T-helper 22 cell (primary cell): ENCODE measurements at regions not wholly inside any gene's neighbourhood (a gene's known extent, or its start where the extent isn't known, plus 50 kb on each side); places are given as distances from the start of the nearest gene placed in this dataset.

Experiments
- DNase-seq: peaks from one replicate; pipeline ENCODE4 v3.0.0-alpha.2; 2020; ENCODE audit warnings: low read depth

DNA sequence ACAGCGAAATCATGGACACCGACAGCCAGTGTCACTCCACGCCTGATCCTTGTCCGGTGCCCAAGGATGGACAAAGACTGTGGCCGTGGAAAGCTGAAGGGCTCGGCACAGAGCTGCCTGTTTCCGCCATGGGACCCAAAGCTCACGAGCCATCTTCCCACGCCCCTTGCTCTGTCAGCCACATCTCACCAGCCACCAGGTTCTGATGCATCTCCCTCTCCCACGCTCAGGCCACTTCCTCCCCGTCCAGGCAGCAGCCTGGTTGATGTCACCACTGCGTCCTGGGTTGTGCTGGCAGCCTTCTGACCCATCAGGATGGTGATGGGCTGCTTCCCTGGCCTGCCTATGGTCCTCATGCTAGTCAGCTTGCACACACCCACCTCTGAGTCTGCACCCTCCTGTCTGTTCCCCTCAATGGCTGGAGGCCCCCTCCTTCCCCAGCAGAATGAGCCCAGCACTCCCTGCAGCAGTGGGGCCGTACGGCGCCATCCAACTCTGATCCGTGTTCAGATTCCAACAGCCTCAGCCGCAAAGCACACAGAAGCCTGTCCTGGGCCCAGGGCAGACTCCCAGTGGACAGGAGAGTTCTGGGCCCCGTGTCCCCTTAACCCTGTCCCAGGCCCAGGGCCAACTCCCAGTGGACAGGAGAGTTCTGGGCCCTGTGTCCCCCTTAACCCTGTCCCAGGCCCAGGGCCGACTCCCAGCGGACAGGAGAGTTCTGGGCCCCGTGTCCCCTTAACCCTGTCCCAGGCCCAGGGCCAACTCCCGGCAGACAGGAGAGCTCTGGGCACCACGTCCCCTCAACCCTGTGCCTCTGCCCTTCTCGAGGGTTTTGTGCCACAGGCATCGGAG, 259.5 kb downstream of the BRD1 start:
- DNase-seq, result no peak

DNA sequence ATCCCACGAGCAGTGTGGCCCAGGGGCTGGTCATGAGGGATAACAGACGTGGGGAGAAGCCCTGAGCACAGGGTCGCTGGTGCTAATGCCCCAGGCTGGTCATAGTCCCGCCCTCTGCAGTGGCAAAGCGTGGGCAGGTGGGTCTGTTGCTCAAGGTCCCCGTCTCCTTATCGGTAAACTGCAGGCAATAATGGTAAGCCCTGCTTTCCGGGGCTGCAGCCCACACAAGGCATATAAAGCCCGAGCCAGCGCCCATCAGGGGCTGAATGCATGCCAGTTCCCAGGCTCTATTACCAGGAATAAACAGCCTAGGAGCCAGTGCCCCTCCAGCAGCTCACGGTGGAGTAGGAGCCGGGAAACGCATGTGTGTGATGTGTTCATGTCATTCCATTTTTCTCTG, 261.0 kb downstream of the BRD1 start:
- DNase-seq, result no peak

DNA sequence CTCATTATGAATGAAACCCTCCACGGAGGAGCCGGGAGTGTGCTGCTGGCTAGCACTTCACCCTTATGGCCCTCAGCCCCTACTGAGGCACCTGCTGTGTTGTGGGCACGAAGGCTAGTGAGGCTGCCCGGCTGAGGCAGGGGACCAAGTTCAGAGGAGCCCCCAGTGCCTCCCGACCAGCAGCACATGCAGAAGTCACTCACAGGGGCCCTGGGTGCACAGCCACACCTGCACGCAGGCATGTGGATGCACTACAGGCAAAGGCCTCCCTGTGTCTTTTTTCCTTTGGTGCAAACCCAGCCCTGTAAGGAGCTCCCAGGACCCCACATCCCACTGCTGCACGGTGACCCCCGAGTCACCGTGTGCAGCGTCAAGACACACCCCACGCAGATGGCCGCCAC, 261.5 kb downstream of the BRD1 start:
- DNase-seq, result no peak

DNA sequence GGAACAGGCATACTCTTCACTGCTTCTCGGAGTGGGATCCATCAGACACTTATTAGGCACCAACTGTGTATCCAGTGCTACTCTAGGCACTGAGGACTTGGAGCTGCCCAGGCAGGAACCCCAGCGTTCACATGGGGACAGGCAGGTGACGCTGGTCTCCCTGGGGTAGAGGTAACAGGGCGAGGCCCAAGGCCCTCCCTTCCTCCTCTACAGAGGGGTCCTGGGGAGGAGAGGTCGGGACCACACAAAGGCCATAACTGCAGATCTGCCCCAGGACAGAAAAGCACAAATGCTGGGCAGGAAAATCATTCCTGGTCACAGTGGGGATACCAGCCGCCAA, 262.2 kb downstream of the BRD1 start:
- no peak for DNase-seq

DNA sequence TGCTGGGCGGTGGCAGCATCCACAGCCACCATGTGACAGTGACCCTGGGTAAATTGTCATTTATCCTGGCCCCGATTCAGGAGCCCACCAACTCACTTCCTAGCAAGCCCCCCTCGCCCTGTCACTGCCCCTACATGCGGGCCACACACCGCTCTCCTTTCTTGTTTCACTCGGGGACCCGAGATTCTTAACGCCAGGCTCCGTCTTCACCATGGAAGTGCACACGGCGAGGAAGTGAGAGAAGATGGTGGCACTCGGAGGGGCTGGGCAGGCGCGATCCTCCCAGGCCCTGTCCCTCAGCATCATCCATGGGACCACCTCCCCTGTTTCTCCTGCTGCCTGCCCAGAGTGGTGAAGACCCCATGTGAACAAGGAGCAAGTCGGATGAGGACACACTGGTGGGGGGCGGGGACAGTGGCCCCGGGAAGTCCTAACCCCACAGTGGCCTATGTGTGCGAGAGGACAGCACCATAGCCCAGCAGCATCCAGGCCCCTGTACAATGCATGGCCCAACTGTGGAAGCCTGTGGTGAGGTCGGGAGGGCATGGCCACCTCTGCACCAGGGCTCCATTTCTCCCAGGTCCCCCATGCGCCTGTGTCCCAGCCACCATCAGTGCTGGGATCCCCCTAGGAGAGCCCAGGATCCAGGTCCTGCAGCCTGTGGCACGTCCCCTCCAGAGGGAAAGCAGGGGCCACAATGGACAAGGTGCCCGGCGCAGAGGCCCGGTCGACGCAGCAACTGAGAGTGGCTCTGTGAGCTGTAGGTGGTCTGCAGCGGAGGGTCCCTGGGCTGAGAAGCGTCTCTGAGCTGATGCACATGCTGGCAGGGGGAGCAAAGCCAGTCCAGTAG, 262.8 kb downstream of the BRD1 start:
- DNase-seq, result no peak

DNA sequence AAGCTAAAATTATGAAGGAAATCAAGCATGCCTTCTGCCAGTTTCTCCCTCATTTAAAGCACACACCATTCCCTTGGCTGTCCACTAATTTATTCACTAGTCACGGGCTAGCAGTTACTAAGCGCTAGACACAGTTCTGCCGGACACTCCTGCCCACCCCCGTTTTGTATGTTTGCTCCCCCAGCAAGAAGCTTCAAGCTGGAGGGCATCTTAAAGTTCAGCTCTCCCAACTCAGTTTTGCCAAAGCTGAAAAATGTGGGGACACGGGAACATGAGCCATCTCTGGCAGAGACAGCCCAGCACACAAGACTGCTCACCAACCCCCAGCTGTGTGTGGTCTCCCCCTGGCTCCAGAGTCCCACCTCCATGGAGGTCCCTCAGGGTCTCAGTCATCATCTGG, 263.6 kb downstream of the BRD1 start:
- DNase-seq, result no peak

DNA sequence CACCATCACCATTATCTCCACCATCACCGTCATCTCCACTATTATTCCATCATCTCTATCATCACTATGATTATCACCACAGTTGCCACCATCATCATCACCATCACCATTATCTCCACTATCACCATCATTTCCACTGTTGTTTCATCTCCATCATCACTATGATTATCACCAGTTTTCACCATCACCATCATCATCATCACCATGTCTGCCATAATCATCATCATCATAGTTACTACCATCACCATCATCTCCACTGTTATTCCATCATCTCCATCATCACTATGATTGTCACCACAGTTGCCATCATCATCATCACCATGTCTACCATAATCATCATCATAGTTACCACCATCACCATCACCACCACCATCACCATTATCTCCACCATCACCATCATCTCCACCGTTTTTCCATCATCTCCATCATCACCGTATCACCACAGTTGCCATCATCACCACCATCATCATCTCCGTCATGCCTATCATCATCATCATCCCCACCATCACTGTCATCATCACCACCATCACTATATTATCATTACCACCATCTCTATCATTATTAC, 264.9 kb downstream of the BRD1 start:
- no peak for DNase-seq

DNA sequence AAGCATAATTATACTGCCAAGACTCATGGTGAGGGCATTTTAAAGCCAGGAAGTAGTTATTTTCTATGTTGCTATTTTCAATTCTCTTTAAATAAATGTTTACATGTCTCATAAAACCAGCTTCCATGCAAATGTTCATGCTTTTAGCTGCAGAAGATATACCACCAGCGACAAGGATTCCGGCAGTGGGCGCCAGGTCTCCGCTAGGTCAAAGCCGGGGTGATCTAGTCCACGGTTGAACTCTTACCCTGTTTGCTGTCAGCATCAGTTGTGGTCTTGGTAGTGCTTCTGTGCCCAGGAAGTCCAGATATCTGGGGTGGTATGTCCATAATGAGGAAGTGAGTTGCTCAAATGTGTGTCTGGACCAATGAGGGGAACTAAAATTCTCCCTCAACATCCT, 265.7 kb downstream of the BRD1 start:
- no peak for DNase-seq

DNA sequence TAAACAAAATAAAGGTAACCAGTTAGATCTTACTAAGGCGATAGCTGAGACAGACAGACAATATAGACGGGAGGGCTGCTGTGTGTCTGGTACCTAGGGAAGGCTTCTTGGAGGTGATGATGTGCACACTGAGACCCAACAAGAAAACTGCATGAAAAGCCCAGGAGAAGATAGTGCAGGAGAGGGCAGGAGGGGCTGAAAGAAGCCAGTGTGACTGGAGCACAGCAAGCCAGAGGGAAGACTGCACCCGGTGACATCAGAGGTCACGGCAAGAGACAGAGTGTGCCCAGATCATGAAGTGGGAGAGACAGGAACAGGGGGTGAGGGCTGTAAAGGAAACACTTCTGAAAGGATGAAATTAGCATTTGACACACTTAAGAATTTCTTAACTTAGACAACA, 266.3 kb downstream of the BRD1 start:
- no peak for DNase-seq

DNA sequence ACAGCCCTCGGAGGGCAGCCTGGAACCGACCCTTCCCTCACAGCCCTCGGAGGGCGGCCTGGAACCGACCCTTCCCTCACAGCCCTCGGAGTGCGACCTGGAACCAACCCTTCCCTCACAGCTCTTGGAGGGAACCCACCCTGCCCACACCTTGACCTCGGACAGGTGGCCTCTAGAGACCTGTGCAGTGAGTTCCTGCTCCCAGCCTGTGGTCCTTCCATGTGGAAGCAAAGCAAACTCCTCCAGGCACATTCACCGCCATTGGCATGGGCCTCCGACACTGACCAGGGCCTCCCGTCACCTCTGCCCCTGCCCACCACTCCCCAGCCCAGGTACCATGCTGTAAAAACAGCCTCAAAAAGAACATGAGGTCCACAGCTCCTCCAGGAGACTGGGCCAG, 272.1 kb downstream of the BRD1 start:
- DNase-seq, result no peak

DNA sequence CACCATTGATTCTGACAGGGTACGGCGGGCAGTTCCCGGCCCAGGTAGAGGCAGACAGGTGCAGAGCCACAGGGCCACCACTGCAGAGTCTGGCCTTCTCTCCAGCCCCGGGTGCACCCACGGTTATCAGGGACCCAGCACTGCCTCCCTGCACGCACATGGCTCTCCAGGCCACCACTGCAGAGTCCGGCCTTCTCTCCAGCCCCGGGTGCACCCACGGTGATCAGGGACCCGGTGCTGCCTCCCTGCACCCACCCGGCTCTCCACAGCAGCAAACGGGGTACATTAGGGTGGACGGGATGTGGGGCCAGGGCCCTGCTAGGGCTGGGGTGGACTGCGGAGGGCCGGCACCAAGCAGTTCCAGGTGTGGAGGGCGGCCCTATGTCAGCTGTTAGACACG, 272.9 kb downstream of the BRD1 start:
- DNase-seq, result no peak

DNA sequence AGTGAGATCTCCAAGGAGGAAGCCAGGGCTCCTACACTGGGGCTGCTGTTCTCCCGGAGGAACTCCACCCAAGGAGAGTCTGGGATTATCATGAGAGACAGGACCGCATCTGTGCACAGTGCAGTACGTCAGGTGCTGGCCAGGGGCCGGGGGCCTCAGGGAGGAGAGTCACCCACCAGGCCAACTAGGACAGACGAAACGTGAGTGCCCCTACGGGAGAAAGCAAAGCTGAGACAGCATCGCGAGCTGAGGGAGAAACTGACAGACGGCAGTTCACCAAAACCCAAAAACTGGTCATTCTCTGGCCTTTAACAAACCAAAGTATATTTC, 273.4 kb downstream of the BRD1 start:
- no peak for DNase-seq

DNA sequence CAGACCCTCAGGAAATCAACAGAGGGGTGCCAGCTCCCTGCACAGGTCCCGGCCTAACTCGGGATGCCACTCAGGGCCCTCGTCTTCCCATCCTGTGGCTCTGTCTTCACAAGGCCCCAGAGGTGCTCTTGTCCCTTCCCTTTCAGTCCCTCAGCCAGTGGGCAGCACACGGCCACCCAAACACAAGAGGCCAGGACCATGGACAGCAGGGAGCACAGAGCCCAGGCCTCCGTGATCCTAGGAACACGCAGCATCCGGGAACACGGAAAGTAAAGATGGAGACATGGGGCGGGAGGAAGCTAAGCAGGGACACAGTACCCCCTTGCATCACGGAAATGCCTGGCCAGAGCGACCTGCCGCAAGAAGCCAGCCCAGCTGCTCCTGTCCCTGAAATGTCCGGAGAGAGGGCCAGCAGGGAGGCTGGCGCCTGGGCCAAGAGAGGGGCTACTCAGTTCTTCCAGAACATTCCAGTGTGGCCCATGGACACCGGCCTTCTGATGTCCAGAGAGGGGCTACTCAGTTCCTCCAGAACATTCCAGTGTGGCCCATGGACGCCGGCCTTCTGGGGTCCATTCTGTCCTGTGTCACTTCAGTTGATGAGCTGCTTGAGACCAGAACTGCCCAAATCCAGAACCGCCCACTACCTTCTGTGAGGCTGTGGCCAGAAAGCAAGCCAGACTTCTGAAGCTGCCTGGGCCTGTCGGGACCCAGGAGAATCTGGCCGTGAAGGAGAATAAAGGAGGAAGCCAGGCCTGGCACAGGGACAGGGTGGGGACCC, 274.0 kb downstream of the BRD1 start:
- DNase-seq, result no peak

DNA sequence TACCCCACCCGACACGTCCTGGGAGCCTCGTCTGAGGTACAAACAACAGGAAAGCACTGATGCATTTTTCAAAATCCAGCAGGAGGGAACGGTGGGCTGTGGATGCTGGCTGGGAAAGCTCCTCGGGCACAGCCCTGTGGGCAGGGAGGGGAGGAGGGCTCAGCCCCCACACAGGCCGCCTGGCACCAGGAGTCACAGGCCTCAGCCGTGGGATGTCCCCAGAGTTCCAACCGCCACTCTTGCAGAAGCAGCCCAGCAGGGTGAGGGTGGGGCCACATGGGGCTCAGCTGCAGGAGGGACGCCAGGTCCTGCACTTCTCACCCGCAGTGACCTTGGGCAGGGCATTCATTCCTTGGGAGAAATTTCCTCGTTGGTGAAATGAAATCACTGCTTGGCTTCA, 274.6 kb downstream of the BRD1 start:
- DNase-seq, result no peak

DNA sequence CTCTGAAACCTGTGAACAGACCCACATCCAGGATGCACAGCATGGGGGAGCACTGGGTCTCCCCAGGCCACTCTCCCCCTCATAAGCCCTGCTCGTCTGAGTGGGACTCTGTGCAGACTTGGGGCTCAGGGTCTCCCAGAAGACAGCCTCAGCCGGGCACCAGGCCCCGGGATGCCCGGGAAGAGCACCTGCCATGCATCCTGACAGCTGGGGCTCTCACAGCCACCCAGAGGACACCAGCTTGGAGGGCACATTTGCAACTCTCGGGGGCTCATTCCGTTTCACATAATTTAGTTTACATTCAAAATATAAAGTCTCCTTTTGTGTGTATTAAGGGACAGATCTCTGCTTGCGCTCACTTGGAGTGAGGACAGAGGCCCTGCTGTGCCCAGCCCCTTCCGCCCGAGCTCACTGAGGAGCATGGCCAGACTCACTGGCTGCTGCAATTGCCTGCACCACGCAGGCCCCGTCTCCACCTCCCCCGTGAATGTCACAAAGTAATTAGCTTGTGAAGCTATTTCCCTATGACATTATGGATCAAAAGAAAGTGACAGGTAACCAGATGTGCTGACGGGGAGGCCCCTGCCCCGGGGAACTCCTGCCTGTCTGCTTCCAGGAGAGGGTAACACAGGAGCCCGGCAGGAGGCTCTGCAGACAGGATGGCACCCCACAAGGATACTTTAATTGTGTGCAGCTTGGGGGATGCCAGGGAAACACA, 275.6 kb downstream of the BRD1 start:
- DNase-seq, result no peak

DNA sequence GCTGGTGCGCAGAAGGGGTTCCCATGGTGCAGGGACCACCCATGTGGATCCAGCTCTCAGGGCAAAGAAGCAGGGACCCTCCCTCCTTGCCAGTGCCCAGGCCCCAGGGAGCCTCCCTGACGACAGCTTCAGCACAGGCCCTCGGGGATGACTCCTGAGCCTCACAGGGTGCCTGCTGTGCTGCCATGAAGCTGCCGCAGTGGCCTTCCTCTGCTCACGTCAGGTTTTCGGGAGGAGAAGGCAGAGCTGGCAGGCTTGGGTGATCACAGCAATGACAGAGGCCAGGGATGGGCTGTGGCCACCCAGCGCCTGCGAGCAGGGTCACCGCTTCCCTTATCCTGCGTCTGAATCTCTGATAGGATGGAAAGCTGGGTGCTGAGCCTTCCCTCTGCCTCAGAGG, 276.2 kb downstream of the BRD1 start:
- DNase-seq, result no peak

DNA sequence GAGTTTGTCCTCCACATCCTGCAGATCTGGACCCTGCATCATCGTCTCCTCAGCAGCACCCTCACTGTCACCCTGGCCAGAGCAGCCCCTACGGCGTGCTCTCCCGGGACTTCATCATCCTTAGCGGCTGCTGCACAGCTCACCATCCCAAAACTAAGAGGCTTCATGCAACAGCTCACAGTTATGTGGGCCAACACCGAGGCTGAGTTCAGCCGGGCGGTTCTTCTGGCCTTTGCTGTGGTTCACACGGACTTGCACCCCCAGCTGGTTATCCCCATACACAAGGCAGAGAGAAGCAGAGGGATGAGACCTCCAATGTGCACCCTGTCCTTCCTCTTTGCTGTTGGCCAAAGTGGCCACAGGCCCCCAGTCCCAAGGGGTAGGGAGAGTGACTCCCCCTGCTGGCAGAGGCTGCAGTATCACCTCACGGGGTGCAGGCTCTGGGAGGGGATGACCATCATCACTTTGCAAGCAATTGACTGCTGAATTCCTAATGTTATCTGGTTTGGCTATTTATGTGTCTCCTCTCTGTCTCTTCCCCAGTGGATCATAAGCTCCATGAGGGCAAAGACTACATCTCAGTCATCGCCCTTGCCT, 276.8 kb downstream of the BRD1 start:
- DNase-seq, result no peak

DNA sequence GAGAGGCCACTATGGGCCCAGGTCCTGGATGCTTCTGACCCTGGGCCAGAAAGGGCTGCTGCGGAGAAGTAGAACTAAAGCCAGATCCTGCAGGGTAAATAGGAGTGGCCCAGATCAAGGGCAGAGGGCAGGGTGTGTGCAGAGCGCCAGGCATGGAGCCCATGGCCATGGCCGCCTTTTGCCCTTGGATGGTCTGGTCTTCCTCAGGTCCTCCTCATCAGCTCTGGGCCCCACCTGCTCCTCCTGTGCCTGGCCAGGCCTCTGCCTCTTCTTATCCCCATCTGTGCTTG, 277.6 kb downstream of the BRD1 start:
- no peak for DNase-seq

DNA sequence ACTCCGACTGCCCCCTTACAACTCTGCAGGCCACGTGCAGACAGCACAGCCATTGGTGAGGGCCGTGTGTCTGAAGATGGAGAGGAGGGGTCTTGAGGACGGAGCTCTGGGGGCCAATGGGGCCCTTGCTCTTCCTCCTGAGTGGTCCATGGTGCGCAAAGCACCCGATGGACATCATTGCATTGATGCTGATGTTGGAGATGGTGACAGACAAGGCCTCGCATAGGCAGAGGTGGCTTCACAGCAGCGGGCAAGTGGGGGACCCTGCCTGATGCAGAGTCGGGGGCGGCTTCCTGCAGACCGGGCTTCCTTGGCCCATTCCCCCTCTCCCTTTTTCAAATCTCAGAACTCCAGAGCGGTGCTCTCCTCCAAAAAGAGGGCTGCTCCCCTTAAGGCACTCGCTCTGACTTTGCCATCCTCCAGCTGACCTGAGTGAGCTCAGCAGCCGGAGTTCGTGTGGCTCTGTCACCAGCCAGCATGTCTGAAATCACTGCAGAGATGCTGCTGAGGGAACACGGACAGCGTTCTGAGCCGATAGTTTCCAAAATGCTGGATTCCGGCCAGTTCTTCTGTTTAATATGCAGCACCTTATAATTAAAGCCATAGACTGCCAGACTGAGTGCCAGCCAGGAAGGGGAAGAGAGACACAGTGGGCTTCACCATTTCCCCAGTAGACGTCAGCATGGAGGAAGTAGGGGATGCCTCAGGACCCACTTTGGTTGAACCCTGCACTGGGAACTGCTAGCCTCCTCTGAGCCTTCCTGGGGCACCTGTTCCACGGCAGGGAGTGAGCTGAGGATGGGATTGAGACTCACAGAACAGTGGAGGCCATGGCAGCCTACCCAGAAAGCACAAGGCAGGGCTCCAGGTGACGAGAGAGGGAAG, 278.2 kb downstream of the BRD1 start:
- no peak for DNase-seq

DNA sequence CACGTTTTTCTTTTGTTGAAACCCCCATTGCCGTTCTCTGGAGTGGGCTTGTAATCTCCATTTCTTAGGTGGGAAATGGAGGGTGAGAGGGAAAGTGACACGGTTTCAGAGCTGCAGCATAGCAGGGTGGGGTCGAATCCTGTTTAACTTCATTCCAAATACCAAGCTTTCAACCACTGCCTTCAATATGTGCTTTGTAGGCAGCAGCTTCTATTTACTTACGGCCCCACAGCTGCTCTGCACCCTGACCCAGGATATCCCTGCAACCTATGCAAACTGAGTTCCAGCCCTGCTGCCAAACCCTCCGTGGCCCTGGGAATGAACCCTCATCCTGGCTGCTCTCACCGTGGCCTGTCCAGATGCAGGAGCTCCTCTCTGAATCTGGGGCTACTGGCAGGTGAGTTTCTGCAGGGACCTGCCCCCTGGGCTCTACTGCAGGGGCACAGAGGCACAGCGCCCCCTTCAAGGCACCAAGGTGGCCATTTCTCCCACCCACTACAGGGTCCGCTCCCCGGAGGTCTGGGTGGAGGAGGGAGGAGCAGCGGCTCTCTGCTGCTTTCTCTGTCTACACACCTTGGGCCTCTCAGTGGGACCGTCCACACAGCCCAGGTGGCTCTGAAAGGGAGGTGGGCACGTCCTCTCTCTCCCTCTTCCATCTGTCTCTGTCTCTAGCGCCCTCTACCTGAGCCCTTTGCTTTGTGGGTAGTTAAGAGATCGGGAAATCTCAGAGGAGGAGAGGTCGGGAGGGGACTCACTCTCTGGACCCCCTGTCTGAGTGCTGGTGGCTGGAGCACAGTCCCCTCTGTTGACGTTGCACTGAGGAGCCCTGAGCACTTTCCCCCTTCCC, 279.1 kb downstream of the BRD1 start:
- no peak for DNase-seq
